GM21528 (cell line): ENCODE measurements at regions not wholly inside any gene's neighbourhood (a gene's known extent, or its start where the extent isn't known, plus 50 kb on each side); places are given as distances from the start of the nearest gene placed in this dataset.

Source experiments
- ATAC-seq: cut with Tn5 transposase; IDR thresholded peaks from one replicate; pipeline ENCODE4 v1.9.1; 2021; ENCODE audit warnings: mild to moderate bottlenecking, moderate library complexity; ENCODE audit not compliant: unreplicated experiment, low FRiP score

DNA sequence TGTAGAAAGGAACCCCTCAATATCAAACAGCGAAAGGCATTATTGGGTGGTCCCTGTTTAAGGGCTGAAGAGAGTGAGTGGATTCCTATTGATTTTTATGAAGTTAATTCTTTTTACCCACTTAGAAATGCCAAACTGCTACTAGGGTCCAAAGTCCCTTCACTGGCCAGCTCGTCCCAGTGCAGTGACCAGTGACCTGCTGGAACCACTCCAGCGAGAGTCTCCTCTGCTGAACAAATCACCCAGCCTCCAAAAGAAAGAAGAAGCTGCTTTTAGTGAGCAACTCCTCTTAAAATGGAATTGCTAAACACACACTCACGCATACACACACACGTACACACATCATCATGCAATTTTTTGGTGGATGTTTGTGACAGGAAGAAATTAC is 198.2 kb upstream of the PLEKHG7 start:
- no peak for ATAC-seq

DNA sequence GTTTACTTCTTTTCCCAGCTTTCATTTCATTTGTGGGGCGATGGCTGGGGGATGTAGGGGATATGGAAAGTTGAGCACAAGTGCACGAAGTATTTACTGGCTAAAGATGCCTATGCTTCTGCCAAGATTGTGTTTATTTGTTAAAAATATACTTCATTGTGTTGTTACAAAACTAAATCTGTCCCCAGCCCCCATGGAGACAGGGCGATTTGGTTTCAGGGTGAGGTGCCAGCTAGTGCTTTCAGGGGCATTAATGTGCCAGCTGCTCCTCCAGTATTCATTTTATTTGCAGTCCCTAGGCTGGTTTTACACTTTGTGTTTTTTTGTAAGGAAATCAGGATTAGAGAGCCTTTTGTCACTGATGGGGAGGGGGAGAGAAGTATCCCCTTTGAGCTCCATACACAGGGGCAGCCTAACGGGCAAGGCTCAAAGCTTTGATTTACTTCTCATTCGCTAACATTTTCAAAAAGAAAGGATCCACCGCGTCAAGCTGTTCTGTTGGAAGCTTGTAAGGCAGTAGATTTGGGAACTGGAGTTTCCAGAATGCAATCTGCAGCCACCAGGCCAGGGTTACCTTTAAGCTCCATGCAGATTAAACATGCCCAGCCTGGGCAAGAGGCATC is 198.7 kb upstream of the PLEKHG7 start:
- ATAC-seq: no peak

DNA sequence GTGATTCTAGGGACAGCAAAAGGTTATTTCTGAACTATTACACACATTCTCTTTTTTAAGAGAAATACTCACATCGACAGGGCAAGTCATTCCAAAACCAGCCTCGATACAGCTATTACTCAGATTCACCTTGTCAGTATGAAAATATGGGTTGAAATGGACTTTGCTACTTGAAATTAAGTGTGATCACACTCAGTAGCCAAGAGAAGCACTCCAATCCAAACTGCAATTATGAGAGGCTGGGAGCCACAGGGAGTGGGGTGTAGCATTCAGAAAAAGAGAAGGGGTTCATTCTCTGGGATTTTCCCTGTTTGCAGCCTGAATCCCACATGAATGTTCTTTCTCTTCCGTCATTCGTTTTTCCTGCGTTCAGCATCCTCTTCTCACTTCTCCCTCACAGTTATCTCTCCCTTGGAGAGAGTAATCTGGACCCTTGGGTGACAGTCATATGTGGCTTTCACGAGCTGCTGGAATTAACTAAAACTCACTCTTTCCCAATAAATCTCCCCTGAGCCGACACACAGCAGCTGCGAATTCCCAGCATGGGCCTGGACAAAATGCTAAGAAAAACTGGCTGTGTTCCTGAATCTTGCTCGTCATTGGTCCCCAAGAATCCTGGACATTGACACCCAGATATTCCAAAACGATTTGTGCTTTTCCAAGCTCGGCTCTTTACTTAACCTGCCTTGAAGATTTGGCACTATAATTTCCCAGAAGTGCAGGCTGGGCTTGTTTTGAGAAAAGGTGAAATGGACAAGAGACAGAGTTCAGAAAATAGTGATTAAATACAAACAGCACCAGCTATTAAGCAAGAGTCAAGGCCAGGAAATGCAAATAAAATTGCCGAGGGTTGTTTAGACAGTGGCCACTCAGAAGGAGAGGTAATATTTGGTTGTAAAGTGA is 199.5 kb upstream of the PLEKHG7 start:
- ATAC-seq: peak; percentile 54

DNA sequence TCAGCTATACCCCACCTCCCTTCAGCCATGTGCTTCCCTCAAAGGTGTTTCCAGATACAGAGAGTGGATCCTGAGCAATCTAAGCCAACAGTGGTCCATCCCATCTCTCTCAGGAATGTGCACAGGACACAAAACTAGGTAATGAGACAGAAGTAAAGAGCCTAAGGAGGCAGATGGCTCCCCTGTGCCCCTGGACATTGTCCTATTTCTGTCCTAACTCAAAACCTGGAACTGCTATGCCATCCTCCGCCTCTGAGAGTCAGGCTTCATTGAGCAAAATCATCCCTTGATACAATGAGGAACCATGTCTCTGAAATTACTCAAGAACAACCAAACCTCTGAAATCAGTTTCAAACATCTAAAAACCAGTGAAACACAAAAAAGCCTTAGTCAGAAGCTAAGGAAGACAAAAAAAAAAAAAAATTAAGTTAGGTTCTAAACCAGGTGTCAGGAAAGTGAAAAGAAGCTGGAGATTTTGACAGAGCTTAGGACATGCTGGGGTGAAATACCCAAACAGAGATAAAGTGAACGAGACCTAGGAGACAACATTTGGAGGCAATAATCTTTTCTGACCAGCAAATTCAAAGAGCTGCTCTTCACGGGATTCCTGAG is 200.3 kb upstream of the PLEKHG7 start:
- ATAC-seq: peak; percentile 58

DNA sequence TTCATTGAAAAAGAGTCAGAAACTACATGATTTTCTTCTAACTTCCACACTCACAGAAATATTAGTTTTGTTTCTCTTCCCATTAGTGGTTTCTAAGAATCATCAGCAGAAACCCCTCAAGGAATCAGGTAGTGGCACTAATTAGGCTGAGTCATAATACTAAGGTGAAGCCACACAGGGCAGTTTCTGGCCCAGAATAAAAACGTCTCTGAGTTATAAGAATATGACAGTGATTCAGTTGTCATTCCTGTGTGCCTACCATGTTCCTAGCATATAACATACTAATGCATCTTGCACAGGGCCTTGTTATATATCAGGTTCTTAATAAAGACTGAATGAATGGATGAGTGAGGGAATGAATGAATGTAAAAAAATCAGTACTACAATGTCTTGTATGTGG is 206.0 kb upstream of the PLEKHG7 start:
- ATAC-seq: peak; percentile 62

DNA sequence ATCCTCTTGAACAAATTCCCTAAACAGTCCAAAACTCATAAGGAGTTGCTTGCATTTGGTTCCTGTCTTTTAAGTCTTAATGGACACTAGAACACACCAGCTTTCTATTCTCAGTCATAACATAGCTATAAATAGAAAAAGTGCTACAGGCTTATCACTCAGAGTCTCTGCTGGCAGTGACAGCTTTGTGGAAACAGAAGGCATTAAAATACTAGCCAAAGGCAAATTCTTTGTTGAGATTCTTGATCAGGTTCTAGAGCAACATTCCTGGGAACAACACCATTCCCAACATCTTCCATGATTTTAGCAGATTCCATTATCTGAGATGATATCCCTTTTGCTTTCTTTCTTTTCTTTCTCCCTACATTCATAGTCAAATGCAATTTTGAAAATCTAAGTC is 207.7 kb upstream of the PLEKHG7 start:
- ATAC-seq: no peak

DNA sequence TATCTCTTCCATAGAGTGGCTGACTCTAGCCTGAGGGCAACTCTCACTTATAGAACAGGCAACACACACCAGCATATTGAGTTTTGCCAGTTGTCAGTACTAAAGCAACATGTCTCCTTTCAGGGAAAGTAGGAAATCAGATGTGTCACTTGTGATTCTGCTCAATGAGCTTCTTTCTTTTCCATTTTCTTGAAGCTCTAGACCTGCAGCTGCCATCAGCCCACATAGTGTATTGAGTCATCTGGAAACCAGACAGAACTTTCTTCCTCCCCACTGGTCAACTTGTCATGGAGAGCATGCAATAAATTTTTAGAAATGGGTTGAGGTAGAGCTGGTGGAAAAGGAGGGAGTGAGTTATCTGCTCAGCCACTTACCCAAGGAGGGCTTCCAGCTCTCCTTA is 209.0 kb upstream of the PLEKHG7 start:
- peak; percentile 57 for ATAC-seq

DNA sequence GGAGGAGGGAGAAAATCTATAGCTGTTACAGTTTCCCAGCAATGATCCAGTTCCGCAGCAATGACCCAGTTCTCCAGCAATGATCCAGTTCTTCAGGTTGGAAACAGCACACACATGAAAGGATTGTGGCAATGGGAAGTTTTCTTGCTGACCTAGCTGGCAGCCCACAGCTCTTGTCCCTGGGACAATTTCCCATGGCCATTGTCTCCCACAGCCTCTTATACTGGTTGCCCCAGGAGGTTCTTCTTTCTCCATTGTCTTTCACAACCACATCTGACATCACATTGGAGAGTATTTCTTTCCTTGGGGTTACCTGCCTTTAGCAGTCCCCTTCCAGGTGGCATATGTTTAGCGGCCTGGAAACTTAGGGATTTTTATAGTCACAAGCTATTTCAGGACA is 209.8 kb upstream of the PLEKHG7 start:
- ATAC-seq: no peak

DNA sequence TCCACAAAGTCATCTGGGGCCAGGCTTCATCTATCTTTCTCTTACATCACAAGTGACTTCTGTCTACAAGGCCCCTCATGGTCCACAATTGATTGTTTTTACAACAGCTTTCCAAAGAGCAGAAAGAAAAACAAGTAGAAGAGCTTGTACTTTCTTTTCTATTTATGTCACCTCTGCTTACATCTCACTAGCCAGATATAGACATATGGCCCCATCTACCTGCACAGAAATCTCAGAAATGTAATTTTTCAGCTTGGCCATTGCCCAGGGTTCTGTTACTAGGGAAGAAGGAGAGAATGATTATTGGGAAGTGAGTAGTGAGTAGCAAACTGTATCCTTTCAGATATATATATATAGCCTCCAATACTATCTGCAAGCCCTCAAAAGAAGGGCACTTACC is 210.5 kb upstream of the PLEKHG7 start:
- no peak for ATAC-seq

DNA sequence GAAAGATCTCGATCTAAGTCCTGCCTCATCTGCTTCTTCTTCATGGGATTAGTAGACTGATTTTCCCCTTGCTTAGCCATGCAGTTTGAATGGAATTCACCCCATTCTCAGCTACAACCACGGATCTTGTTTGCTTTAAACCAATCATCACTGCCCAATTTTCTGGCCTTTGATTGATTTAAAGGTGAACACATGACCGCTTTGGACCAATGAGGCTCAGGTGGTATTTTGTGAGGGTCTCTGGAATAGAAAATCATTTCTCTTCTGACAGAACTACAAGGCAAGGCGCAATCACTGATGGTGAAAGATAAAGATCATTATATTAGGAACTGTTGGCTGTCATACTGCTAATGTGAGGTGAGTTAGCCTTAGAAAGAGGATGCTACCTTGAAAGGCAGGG is 213.0 kb upstream of the PLEKHG7 start:
- no peak for ATAC-seq

DNA sequence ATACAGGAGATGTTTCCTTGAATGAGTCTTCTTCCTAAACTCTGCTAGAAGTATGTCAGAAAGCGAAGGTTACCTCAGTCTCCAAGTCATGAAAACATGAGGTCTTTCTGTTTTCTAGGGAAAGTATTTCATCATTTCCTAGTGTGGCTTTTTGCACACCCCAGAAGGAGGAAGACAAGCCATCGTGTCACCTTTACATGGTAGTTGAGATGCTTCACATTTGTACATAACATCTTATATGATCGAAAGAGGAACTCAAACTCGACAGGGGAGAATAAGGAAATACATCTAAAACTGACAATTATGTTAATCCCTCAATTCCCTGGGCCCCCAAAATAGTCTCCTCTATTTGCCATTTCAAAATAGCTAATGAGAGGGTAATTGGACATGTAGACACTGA is 214.1 kb upstream of the PLEKHG7 start:
- no peak for ATAC-seq

DNA sequence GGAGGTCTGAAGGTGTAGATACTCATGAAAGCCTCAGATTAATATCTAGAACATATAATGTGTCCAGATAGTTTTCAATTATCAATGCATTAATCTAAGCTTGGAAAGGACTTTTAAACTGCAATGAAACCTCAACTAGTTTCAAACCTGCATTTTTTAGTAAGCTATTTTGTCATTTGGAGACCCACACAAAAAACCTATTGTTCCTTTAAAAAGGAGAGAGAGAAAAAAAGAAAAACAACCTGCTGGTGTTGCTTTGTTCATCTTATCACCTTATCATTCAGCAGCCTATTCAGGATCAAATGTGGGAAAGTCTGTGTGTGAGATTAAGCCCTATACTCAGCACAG is 215.7 kb upstream of the PLEKHG7 start:
- no peak for ATAC-seq

DNA sequence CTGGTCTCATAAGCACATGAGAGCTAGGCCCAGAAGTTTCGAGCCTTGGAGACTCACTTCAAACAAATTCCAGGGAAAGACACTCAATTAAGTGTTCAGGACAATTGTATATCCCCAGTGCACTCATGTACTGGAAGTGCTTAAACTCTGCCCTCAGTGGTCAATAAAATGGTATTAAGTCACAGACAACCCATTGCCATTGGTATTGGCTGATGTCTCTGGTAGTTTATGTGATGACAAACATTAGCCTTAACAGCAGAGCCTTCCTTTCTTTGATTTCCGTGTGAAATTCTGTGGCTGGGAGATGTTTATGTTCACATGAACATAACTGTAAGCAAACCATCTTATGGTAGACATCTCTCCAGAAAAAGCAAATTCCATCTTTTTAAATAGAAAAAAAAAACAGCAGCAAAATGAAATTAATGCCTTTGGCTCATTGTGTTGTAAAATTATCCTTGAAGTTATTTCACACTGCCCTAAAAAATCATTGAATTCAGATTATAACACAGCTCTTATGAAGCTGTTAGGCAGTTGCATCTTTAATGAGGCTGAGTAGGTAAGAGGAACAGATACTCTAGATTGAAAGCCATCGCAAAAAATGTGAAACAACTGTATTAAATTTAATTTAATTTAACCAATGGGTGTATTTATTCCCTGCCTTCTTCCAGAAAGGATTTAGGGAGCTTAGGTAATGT is 216.2 kb upstream of the PLEKHG7 start:
- no peak for ATAC-seq

DNA sequence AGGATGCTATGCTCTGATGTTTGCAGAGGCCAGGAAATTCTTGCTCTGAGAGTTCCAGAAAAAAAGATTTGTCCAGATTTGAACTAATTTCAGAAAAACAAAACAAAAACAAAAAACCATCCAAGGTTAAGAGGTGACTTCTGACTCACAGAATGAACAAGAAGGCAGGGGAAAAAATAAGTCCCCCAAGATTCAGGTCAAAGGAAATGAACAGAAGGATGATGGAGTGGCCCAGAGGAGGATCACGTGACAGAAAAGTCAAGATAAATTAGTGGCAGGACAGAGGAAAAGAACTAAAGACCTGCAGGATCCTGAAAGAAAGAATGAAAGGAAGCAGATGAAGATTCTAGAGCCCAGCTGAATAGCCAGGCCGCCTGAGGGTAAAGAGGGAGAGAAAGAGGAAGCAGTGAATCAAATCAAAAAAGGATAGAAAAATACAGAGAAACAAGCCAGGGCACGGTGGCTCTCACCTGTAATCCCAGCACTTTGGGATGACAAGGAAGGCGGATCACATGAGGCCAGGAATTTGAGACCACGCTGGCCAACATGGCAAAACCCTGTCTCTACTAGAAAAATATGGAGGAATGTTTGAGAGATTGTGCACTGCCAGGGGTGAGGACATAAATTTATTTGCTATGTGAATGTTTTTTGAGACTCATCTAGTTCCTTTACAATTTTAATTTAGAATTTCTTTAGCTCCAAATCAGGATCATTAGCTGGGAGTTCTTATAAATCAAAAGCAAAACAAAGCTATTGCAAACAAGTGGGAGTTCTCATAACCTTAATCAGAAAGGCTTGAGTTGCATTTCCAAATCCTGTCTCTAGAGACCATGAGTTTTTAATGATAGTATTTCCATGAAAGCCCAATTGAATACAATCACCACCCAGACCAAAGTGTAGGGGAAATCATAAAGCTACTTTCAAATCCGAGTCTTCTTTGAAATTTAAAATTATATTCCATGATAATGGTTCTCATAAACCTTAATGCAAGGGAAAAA is 217.1 kb upstream of the PLEKHG7 start:
- ATAC-seq: no peak

DNA sequence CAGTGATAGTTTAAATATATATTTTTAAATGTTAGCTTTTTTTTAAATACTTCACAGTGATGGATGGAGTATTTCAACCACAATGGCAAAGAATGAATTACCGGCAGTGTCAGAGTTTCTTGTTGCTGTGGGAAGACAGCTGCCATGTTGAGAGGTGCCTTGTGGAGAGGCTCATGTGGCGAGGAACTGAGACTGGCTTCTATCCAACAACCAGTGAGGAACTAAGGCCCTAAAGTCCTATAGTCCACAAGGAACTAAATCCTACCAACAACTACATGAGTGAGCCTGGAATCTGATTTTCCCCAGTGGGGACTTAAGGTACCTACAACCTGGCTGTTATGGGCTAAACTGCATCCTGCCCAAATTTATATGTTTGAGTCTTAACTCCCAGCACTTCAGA is 220.2 kb upstream of the PLEKHG7 start:
- no peak for ATAC-seq

DNA sequence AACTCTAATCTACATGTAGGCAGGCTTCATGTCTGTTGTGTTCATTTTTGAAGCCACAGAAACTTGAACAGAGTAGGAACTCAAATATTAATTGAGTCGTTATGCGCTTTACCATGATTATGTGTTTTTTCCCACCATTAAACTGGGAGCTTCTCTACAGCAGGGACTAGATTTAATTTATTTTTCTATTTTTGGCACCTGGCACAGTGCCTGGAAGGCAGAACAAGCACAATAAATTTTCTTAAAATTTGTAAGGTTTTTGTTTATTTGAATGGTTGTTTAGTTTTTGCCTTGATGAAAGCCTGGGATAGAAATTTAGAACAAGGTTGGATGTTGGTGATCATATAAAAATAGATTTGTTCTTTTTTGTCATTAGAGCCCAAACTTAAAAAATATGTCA is 221.7 kb upstream of the PLEKHG7 start:
- no peak for ATAC-seq

DNA sequence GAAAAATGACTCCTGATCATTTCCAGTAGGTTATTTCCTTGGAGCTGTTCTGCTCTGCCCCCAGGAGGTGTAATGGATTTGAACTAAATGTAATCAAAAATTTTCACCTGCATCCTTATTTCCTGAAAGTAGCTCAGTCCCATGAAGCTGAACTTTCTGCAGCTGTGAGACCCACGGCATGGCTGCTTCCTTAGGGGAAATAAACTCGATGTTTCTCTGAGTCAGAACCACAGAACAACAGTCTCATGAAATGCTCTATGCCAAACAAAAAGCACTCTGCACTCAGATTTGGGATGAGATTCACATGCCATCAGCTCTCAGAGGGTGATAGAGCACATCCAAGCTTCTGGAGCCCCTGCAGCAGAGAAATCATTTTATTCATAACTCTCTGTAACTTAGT is 224.1 kb upstream of the PLEKHG7 start:
- ATAC-seq: no peak

DNA sequence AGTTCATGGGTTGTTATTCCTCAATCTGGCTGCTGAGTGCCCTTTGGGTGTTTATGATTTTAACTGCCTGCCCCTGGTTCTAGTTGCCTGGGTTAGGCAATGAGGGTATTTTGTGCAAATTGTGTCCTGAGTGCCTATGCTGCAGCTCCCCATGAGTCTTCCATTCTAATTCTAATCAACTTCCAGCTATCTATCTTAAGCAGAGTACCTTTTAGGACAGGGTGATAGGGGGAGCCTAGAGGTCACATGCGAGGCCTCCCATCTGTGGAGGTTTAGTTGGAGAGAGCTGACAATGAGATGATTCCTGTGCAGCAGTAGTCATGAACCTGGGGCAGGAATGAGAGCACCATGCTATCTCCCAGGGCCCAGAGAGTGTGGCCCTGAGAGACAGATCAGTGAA is 225.9 kb upstream of the PLEKHG7 start:
- ATAC-seq: no peak

DNA sequence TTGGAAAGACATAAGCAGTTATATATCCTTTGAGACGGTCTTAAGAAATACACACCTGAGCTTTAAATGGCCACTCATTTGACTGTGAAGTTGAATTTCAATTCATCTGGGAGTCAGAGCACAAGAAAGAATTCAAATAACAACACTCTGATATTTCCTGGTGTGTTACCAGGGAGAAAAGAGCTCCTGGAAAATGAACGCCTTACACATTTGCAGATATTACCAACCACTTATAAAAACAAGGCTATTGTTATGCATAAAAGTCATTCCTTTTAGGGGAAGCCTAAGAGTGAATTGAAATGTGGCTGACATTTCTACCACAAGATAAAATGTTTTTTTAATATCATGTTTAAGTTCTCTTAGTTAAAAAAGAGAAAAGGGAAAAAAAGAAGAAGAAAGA is 229.2 kb upstream of the PLEKHG7 start:
- no peak for ATAC-seq

DNA sequence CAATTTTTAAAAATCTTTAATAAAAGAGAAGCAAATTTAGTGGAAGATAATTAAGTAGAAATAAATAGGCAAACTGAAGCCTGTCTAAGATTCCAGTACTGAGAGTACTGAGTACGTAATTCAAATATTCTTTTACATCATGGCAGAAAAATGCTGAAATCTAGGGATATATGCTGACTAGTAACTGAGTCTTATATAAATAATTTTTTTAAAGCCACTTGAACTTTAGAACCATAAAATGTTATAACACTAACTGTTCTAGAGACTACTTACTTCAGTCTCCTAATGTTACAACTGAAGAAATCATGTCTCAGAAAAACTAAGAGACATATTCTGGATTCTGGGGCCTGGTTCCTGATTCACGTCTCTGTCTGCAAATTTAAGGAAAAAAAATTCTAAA is 230.6 kb upstream of the PLEKHG7 start:
- no peak for ATAC-seq
